Stimulated activated memory B cell treated with anti-CD40 and anti-IgM and Interleukin-4, amounts not matched to agents 10 μg/mL and 1 μg/mL and 100 μg/mL, for 72 hours (primary cell): ENCODE measurements at regions not wholly inside any gene's neighbourhood (a gene's known extent, or its start where the extent isn't known, plus 50 kb on each side); places are given as distances from the start of the nearest gene placed in this dataset.
A peak's percentile ranks its signal among the peaks of the same experiment; 100 is the strongest.

ENCODE experiments used
- ATAC-seq: fragments of 150-1000 bp; cut with Tn5 transposase; 2 replicates; pipeline ENCODE4 v1.10.0; 2021
- H3K27ac Mint-ChIP-seq: one replicate; pipeline ENCODE4 v1.8.0; 2022; ENCODE audit warnings: mild to moderate bottlenecking, mixed read lengths
- H3K27me3 Mint-ChIP-seq: one replicate; pipeline ENCODE4 v1.8.0; 2022; ENCODE audit warnings: mixed read lengths
- H3K36me3 Mint-ChIP-seq: one replicate; pipeline ENCODE4 v1.8.0; 2022; ENCODE audit warnings: mixed read lengths
- H3K4me1 Mint-ChIP-seq: one replicate; pipeline ENCODE4 v1.8.0; 2022; ENCODE audit warnings: mixed read lengths
- H3K4me3 Mint-ChIP-seq: one replicate; pipeline ENCODE4 v1.8.0; 2022; ENCODE audit warnings: mild to moderate bottlenecking, moderate library complexity, mixed read lengths
- H3K9me3 Mint-ChIP-seq: one replicate; pipeline ENCODE4 v1.8.0; 2022; ENCODE audit warnings: mixed read lengths

- Mint-ChIP-seq H3K27ac (no peak overlapping the region), H3K36me3 (no peaks in the 10 kb centered on the region), H3K4me3 (no peak overlapping the region), H3K27me3 (no peaks in the 10 kb centered on the region), H3K4me1 (peaks cover 8% of the 10 kb centered on the region), H3K9me3 (no peaks in the 10 kb centered on the region)
- no peak for ATAC-seq
Observed at GRCh38 chrX:134162032-134162431, 75.0 kb upstream of the CCDC160 start.

- Mint-ChIP-seq H3K4me3 (no peak overlapping the region), H3K4me1 (peaks cover 8% of the 10 kb centered on the region), H3K9me3 (no peaks in the 10 kb centered on the region), H3K36me3 (no peaks in the 10 kb centered on the region), H3K27me3 (no peaks in the 10 kb centered on the region), H3K27ac (no peak overlapping the region)
- ATAC-seq: no peak
Observed at GRCh38 chrX:134163836-134164235, 73.1 kb upstream of the CCDC160 start.

GRCh38 chrX:134167591-134168203, 69.3 kb upstream of the CCDC160 start:
- H3K9me3 Mint-ChIP-seq: no peaks in the 10 kb centered on the region
- H3K27me3 Mint-ChIP-seq: no peaks in the 10 kb centered on the region
- no peak overlapping the region for H3K27ac Mint-ChIP-seq
- H3K4me3 Mint-ChIP-seq: no peak overlapping the region
- ATAC-seq: no peak
- peaks cover 6% of the 10 kb centered on the region for H3K4me1 Mint-ChIP-seq
- peaks cover 5% of the 10 kb centered on the region for H3K36me3 Mint-ChIP-seq

GRCh38 chrX:134171661-134172587, 65.1 kb upstream of the CCDC160 start:
- Mint-ChIP-seq H3K4me3 (peak overlapping the region; percentile 79), H3K27me3 (no peaks in the 10 kb centered on the region), H3K36me3 (peaks cover 5% of the 10 kb centered on the region), H3K27ac (peak overlapping the region; percentile 52), H3K4me1 (peaks cover 13% of the 10 kb centered on the region), H3K9me3 (no peaks in the 10 kb centered on the region)
- peak; percentile 65 for ATAC-seq

- H3K4me3 Mint-ChIP-seq: peak overlapping the region; percentile 79
- H3K4me1 Mint-ChIP-seq: peaks cover 13% of the 10 kb centered on the region
- H3K9me3 Mint-ChIP-seq: no peaks in the 10 kb centered on the region
- peaks cover 5% of the 10 kb centered on the region for H3K36me3 Mint-ChIP-seq
- peak; percentile 61 for ATAC-seq
- H3K27ac Mint-ChIP-seq: peak overlapping the region; percentile 17
- no peaks in the 10 kb centered on the region for H3K27me3 Mint-ChIP-seq
Observed at GRCh38 chrX:134172588-134173259, 64.3 kb upstream of the CCDC160 start.

- H3K36me3 Mint-ChIP-seq: peaks cover 5% of the 10 kb centered on the region
- peak overlapping the region; percentile 79 for H3K4me3 Mint-ChIP-seq
- no peaks in the 10 kb centered on the region for H3K9me3 Mint-ChIP-seq
- H3K27me3 Mint-ChIP-seq: no peaks in the 10 kb centered on the region
- peaks cover 13% of the 10 kb centered on the region for H3K4me1 Mint-ChIP-seq
- H3K27ac Mint-ChIP-seq: no peak overlapping the region
- ATAC-seq: no peak
Observed at GRCh38 chrX:134173541-134174272, 63.3 kb upstream of the CCDC160 start.

- Mint-ChIP-seq H3K4me3 (peak overlapping the region; percentile 79), H3K27me3 (no peaks in the 10 kb centered on the region), H3K27ac (no peak overlapping the region), H3K9me3 (no peaks in the 10 kb centered on the region), H3K36me3 (peaks cover 5% of the 10 kb centered on the region), H3K4me1 (peaks cover 13% of the 10 kb centered on the region)
- no peak for ATAC-seq
Observed at GRCh38 chrX:134174273-134174660, 62.7 kb upstream of the CCDC160 start.

- Mint-ChIP-seq H3K27me3 (no peaks in the 10 kb centered on the region), H3K4me3 (no peak overlapping the region), H3K27ac (no peak overlapping the region), H3K9me3 (no peaks in the 10 kb centered on the region), H3K4me1 (peaks cover 13% of the 10 kb centered on the region), H3K36me3 (peaks cover 2% of the 10 kb centered on the region)
- no peak for ATAC-seq
Observed at GRCh38 chrX:134174859-134175258, 62.1 kb upstream of the CCDC160 start.

- H3K27me3 Mint-ChIP-seq: no peaks in the 10 kb centered on the region
- no peak overlapping the region for H3K27ac Mint-ChIP-seq
- H3K4me3 Mint-ChIP-seq: no peak overlapping the region
- no peak for ATAC-seq
- H3K36me3 Mint-ChIP-seq: no peaks in the 10 kb centered on the region
- H3K9me3 Mint-ChIP-seq: no peaks in the 10 kb centered on the region
- H3K4me1 Mint-ChIP-seq: peaks cover 6% of the 10 kb centered on the region
Observed at GRCh38 chrX:134177527-134177926, 59.5 kb upstream of the CCDC160 start.

GRCh38 chrX:134180601-134181274, 56.2 kb upstream of the CCDC160 start:
- ATAC-seq: no peak
- no peaks in the 10 kb centered on the region for H3K27me3 Mint-ChIP-seq
- no peak overlapping the region for H3K4me3 Mint-ChIP-seq
- no peaks in the 10 kb centered on the region for H3K36me3 Mint-ChIP-seq
- no peaks in the 10 kb centered on the region for H3K9me3 Mint-ChIP-seq
- H3K4me1 Mint-ChIP-seq: no peaks in the 10 kb centered on the region
- no peak overlapping the region for H3K27ac Mint-ChIP-seq

GRCh38 chrX:134181275-134181660, 55.7 kb upstream of the CCDC160 start:
- H3K27ac Mint-ChIP-seq: no peak overlapping the region
- H3K4me1 Mint-ChIP-seq: no peaks in the 10 kb centered on the region
- ATAC-seq: no peak
- no peak overlapping the region for H3K4me3 Mint-ChIP-seq
- no peaks in the 10 kb centered on the region for H3K27me3 Mint-ChIP-seq
- H3K9me3 Mint-ChIP-seq: no peaks in the 10 kb centered on the region
- no peaks in the 10 kb centered on the region for H3K36me3 Mint-ChIP-seq

- Mint-ChIP-seq H3K27ac (no peak overlapping the region), H3K27me3 (no peaks in the 10 kb centered on the region), H3K4me1 (peaks cover 7% of the 10 kb centered on the region), H3K36me3 (no peaks in the 10 kb centered on the region), H3K9me3 (no peaks in the 10 kb centered on the region), H3K4me3 (no peak overlapping the region)
- no peak for ATAC-seq
Observed at GRCh38 chrX:134183665-134184064, 53.3 kb upstream of the CCDC160 start.

- Mint-ChIP-seq H3K27me3 (no peaks in the 10 kb centered on the region), H3K9me3 (no peaks in the 10 kb centered on the region), H3K4me3 (no peak overlapping the region), H3K4me1 (peaks cover 7% of the 10 kb centered on the region), H3K27ac (no peak overlapping the region), H3K36me3 (no peaks in the 10 kb centered on the region)
- ATAC-seq: no peak
Observed at GRCh38 chrX:134184936-134185335, 52.0 kb upstream of the CCDC160 start.

GRCh38 chrX:134186362-134187121, 50.4 kb upstream of the CCDC160 start:
- H3K36me3 Mint-ChIP-seq: no peaks in the 10 kb centered on the region

More at GRCh38 chrX:134186362-134187121, 50.4 kb upstream of the CCDC160 start:
- no peaks in the 10 kb centered on the region for H3K9me3 Mint-ChIP-seq
- no peak overlapping the region for H3K27ac Mint-ChIP-seq
- peaks cover 7% of the 10 kb centered on the region for H3K4me1 Mint-ChIP-seq
- H3K27me3 Mint-ChIP-seq: no peaks in the 10 kb centered on the region
- H3K4me3 Mint-ChIP-seq: peak overlapping the region; percentile 23
- ATAC-seq: peak; percentile 78
